NCI-H2196 treated with DMSO at 0.1 percent for 48 hours (cell line): ENCODE measurements at regions not wholly inside any gene's neighbourhood (a gene's known extent, or its start where the extent isn't known, plus 50 kb on each side); places are given as distances from the start of the nearest gene placed in this dataset.
"Not testable (repeated sequence)": the region's sequence is repeated elsewhere in the genome, so short reads cannot be mapped to it uniquely, and the experiment has no call there.

Experiments used
- DNase-seq: peaks from one replicate; lab custom pipeline; 2025; ENCODE audit not compliant: unreplicated experiment; lab: John Stamatoyannopoulos, UW

- no peak for DNase-seq
Measured at GRCh38 chr14:25350021-25350420, 300.1 kb upstream of the STXBP6 start.

- DNase-seq: no peak
Measured at GRCh38 chr14:25349269-25349668, 299.3 kb upstream of the STXBP6 start.

- DNase-seq: no peak
Measured at GRCh38 chr14:25340882-25341281, 290.9 kb upstream of the STXBP6 start.

- DNase-seq: no peak
Measured at GRCh38 chr14:25322784-25323183, 272.8 kb upstream of the STXBP6 start.

GRCh38 chr14:25316007-25316406 is 266.1 kb upstream of the STXBP6 start:
- not testable (repeated sequence) for DNase-seq

GRCh38 chr14:25308244-25308643 is 258.3 kb upstream of the STXBP6 start:
- DNase-seq: no peak

GRCh38 chr14:25303934-25304333 is 254.0 kb upstream of the STXBP6 start:
- no peak for DNase-seq

GRCh38 chr14:25298238-25298637 is 248.3 kb upstream of the STXBP6 start:
- no peak for DNase-seq

GRCh38 chr14:25290154-25290553 is 240.2 kb upstream of the STXBP6 start:
- DNase-seq: not testable (repeated sequence)

GRCh38 chr14:25274529-25274928 is 224.6 kb upstream of the STXBP6 start:
- DNase-seq: no peak

GRCh38 chr14:25267186-25267585 is 217.2 kb upstream of the STXBP6 start:
- no peak for DNase-seq

GRCh38 chr14:25259470-25259869 is 209.5 kb upstream of the STXBP6 start:
- DNase-seq: no peak

GRCh38 chr14:25252793-25253192 is 202.8 kb upstream of the STXBP6 start:
- no peak for DNase-seq

GRCh38 chr14:25250516-25250915 is 200.6 kb upstream of the STXBP6 start:
- no peak for DNase-seq

GRCh38 chr14:25247609-25248008 is 197.7 kb upstream of the STXBP6 start:
- DNase-seq: no peak

- DNase-seq: no peak
Measured at GRCh38 chr14:25246751-25247150, 196.8 kb upstream of the STXBP6 start.

GRCh38 chr14:25239170-25239569 is 189.2 kb upstream of the STXBP6 start:
- no peak for DNase-seq

GRCh38 chr14:25237845-25238244 is 187.9 kb upstream of the STXBP6 start:
- no peak for DNase-seq

- no peak for DNase-seq
Measured at GRCh38 chr14:25233613-25234012, 183.7 kb upstream of the STXBP6 start.

- DNase-seq: no peak
Measured at GRCh38 chr14:25231004-25231403, 181.1 kb upstream of the STXBP6 start.

- no peak for DNase-seq
Measured at GRCh38 chr14:25226214-25226613, 176.3 kb upstream of the STXBP6 start.

GRCh38 chr14:25222256-25222655 is 172.3 kb upstream of the STXBP6 start:
- DNase-seq: no peak

- no peak for DNase-seq
Measured at GRCh38 chr14:25220514-25220913, 170.6 kb upstream of the STXBP6 start.

- DNase-seq: no peak
Measured at GRCh38 chr14:25215607-25216006, 165.7 kb upstream of the STXBP6 start.
